Keratinocyte (primary cell): ENCODE measurements at regions not wholly inside any gene's neighbourhood (a gene's known extent, or its start where the extent isn't known, plus 50 kb on each side); places are given as distances from the start of the nearest gene placed in this dataset.

ENCODE experiments used
- DNase-seq: peaks from one replicate; pipeline ENCODE4 v3.0.0-alpha.2; 2011; ENCODE audit warnings: low read depth, missing footprints, low spot score
- FAIRE-seq: peaks from 2 replicates; lab custom pipeline; 2011; peaks lifted over from hg19 to GRCh38; lab: Jason Lieb, UNC
- H2AFZ ChIP-seq: 2 replicates; pipeline ENCODE4 v1.6.0; 2012; ENCODE audit warnings: low read length, control low read depth, inconsistent platforms; ENCODE audit not compliant: control insufficient read depth
- H3K27ac ChIP-seq: 2 replicates; pipeline ENCODE4 v1.5.1; 2011; ENCODE audit warnings: low read length; ENCODE audit not compliant: control insufficient read depth, insufficient read depth
- H3K27me3 ChIP-seq: 3 replicates; pipeline ENCODE4 v1.6.0; 2011; ENCODE audit warnings: low read length; ENCODE audit not compliant: control insufficient read depth, insufficient read depth; ENCODE audit errors: extremely low read depth
- H3K36me3 ChIP-seq, 2 experiments: 2 replicates in 1 of 2; 3 replicates in 1 of 2; pipeline ENCODE4 v1.5.1; 2011; ENCODE audit warnings: low read length in 2 of 2, mild to moderate bottlenecking in 1 of 2; ENCODE audit not compliant: control insufficient read depth in 2 of 2, insufficient read depth in 2 of 2; ENCODE audit errors: extremely low read depth in 1 of 2
- H3K4me1 ChIP-seq: 3 replicates; pipeline ENCODE4 v1.5.1; 2011; ENCODE audit warnings: low read length; ENCODE audit not compliant: control insufficient read depth, insufficient read depth; ENCODE audit errors: extremely low read depth
- H3K4me2 ChIP-seq: 3 replicates; pipeline ENCODE4 v1.6.0; 2011; ENCODE audit warnings: low read depth, low read length; ENCODE audit not compliant: control insufficient read depth, insufficient read depth; ENCODE audit errors: extremely low read depth
- H3K4me3 ChIP-seq, 3 experiments: fragments of 200-600 bp in 1 of 3; sonication (generic) in 1 of 3; 2 replicates in 2 of 3; 3 replicates in 1 of 3; pipeline ENCODE4 v1.5.1; 2011 to 2016; ENCODE audit warnings: low read length in 3 of 3, mild to moderate bottlenecking in 3 of 3, control low read depth in 2 of 3, inconsistent platforms in 1 of 3, low read depth in 1 of 3, mixed read lengths in 1 of 3, mixed run types in 1 of 3, moderate library complexity in 1 of 3; ENCODE audit not compliant: control insufficient read depth in 2 of 3, insufficient read depth in 2 of 3; ENCODE audit errors: extremely low read depth in 1 of 3
- H3K79me2 ChIP-seq: 2 replicates; pipeline ENCODE4 v1.6.0; 2012; ENCODE audit warnings: low read length; ENCODE audit not compliant: control insufficient read depth, insufficient read depth
- H3K9ac ChIP-seq: 3 replicates; pipeline ENCODE4 v1.6.0; 2011; ENCODE audit warnings: low read length; ENCODE audit not compliant: control insufficient read depth, insufficient read depth; ENCODE audit errors: extremely low read depth
- H3K9me1 ChIP-seq: 3 replicates; pipeline ENCODE4 v1.6.0; 2011; ENCODE audit warnings: low read length; ENCODE audit not compliant: control insufficient read depth, insufficient read depth; ENCODE audit errors: extremely low read depth
- H3K9me3 ChIP-seq: 2 replicates; pipeline ENCODE4 v1.5.1; 2012; ENCODE audit warnings: low read depth, low read length; ENCODE audit not compliant: control insufficient read depth
- H4K20me1 ChIP-seq: 3 replicates; pipeline ENCODE4 v1.6.0; 2011; ENCODE audit warnings: low read length; ENCODE audit not compliant: control insufficient read depth, insufficient read depth; ENCODE audit errors: extremely low read depth
- EZH2 ChIP-seq: IDR thresholded peaks from one replicate; pipeline ENCODE4 v1.6.1; 2012; ENCODE audit warnings: inconsistent platforms, mild to moderate bottlenecking, low read length, moderate library complexity
- dilution Hi-C: fragments of 300-500 bp; cut with MboI; formaldehyde crosslinking; loops from one replicate; pipeline ENCODE4 v1.7.0; 2020; ENCODE audit warnings: low sequenced_read_pairs; ENCODE audit not compliant: extremely low pct_ligation_motif_present
- TF ChIP-seq, protein P1 (sequence below), 3 experiments: IDR thresholded peaks in 1 of 3; conservative IDR thresholded peaks in 1 of 3; optimal IDR thresholded peaks in 1 of 3; 2 replicates in 2 of 3; 3 replicates in 1 of 3; pipeline versions ENCODE3 to v1.5.1; 2011; ENCODE audit warnings: low read length in 3 of 3, mild to moderate bottlenecking in 3 of 3, moderate library complexity in 2 of 3, control low read depth in 1 of 3, inconsistent platforms in 1 of 3; ENCODE audit not compliant: insufficient read depth in 2 of 3; ENCODE audit errors: extremely low read depth in 1 of 3

DNA sequence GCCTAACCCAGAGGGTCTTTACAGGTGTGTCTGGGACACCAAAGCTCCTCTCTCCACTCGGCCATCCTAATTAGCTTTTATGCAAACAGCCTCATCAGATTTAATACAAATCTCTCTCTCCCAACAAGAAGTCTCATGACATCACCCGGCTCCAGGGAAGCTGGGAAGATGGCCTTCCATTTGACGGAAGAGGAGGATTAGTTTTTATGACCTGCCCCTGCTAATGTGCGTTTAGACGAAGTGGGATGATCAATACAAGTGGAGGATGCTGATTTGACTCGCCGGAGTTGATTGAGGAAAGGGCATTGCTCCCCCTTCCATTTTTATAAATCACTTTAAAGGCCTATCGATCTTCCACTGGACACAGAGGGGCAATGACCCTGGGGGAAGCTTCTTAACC is 239.2 kb downstream of the BCL11B start:
- Histone ChIP-seq H3K4me3 (no peak overlapping the region), H3K36me3 (no peaks in the 10 kb centered on the region), H2AFZ (no peak overlapping the region), H3K9me3 (no peaks in the 10 kb centered on the region), H3K27me3 (no peaks in the 10 kb centered on the region), H3K9me1 (no peaks in the 10 kb centered on the region), H3K4me2 (no peak overlapping the region), H3K9ac (no peak overlapping the region), H3K79me2 (no peaks in the 10 kb centered on the region), H4K20me1 (no peaks in the 10 kb centered on the region), H3K27ac (no peak overlapping the region), H3K4me1 (peaks cover 15% of the 10 kb centered on the region)
- DNase-seq (no peak), FAIRE-seq (no peak)
- TF ChIP-seq, protein P1, sequence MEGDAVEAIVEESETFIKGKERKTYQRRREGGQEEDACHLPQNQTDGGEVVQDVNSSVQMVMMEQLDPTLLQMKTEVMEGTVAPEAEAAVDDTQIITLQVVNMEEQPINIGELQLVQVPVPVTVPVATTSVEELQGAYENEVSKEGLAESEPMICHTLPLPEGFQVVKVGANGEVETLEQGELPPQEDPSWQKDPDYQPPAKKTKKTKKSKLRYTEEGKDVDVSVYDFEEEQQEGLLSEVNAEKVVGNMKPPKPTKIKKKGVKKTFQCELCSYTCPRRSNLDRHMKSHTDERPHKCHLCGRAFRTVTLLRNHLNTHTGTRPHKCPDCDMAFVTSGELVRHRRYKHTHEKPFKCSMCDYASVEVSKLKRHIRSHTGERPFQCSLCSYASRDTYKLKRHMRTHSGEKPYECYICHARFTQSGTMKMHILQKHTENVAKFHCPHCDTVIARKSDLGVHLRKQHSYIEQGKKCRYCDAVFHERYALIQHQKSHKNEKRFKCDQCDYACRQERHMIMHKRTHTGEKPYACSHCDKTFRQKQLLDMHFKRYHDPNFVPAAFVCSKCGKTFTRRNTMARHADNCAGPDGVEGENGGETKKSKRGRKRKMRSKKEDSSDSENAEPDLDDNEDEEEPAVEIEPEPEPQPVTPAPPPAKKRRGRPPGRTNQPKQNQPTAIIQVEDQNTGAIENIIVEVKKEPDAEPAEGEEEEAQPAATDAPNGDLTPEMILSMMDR (optimal IDR thresholded peaks at IDR 0.05 in 1 of 3, IDR thresholded peaks at IDR 0.05 in 1 of 3, conservative IDR thresholded peaks at IDR 0.05 in 1 of 3; ENCODE audit: extremely low read depth in 1 of 3, insufficient read depth in 2 of 3, low read length in 3 of 3): no peak
- no peak for TF ChIP-seq EZH2
- dilution Hi-C loops: no loop called here

DNA sequence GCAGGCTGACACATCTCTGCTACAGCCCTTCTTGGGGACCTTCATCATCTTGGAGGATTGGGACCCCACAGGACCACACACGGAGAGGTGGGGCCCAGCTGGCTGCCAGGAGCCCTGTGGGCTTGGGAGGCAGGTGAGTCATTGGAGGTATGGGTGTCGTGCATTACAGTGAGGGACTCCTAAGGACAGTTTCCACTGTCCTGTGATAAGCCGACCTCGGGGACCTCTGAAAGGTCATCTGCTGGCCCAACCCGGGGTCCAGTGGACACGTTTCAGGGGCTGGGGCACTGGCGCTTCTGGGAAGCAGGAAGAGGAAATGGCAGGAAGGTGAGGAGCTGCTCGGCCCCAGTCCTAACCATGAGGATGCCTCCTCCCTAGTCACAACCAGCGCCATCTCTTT is 238.0 kb downstream of the BCL11B start:
- DNase-seq: no peak
- Histone ChIP-seq H3K27ac (no peak overlapping the region), H3K9ac (no peak overlapping the region), H3K9me1 (no peaks in the 10 kb centered on the region), H3K4me2 (no peak overlapping the region), H3K4me1 (peaks cover 15% of the 10 kb centered on the region), H3K27me3 (no peaks in the 10 kb centered on the region), H3K79me2 (no peaks in the 10 kb centered on the region), H2AFZ (no peak overlapping the region), H3K9me3 (no peaks in the 10 kb centered on the region), H3K36me3 (no peaks in the 10 kb centered on the region), H4K20me1 (no peaks in the 10 kb centered on the region), H3K4me3 (no peak overlapping the region)
- dilution Hi-C loops: no loop called here
- no peak for FAIRE-seq
- no peak for TF ChIP-seq EZH2
- TF ChIP-seq, protein P1 (optimal IDR thresholded peaks at IDR 0.05 in 1 of 3, IDR thresholded peaks at IDR 0.05 in 1 of 3, conservative IDR thresholded peaks at IDR 0.05 in 1 of 3; ENCODE audit: extremely low read depth in 1 of 3, insufficient read depth in 2 of 3, low read length in 3 of 3): no peak
